Brain microvascular endothelial cell (primary cell): ENCODE measurements at regions not wholly inside any gene's neighbourhood (a gene's known extent, or its start where the extent isn't known, plus 50 kb on each side); places are given as distances from the start of the nearest gene placed in this dataset.

ENCODE experiments used
- DNase-seq: peaks from one replicate; pipeline ENCODE4 v3.0.0-alpha.2; 2020
- H3K27ac ChIP-seq: fragments of 250-450 bp; sonication (Bioruptor Pico); 2 replicates; pipeline ENCODE4 v1.5.1; 2020; ENCODE audit warnings: mild to moderate bottlenecking, moderate library complexity
- H3K27me3 ChIP-seq: fragments of 250-450 bp; sonication (Bioruptor Pico); replicated peaks from 2 replicates; pipeline ENCODE4 v1.5.1; 2020; ENCODE audit warnings: mild to moderate bottlenecking
- H3K36me3 ChIP-seq: fragments of 250-450 bp; sonication (Bioruptor Pico); replicated peaks from 2 replicates; pipeline ENCODE4 v1.5.1; 2020; ENCODE audit warnings: mild to moderate bottlenecking
- H3K4me3 ChIP-seq: 2 replicates; pipeline ENCODE4 v1.5.1; 2011; ENCODE audit warnings: low read depth, mild to moderate bottlenecking, control low read depth, low read length, moderate library complexity
- in situ Hi-C: cut with HindIII; loops from 2 replicates; pipeline ENCODE4 v1.10.0; 2017; ENCODE audit warnings: low sequenced_read_pairs, low pct_ligation_motif_present
- TF ChIP-seq, protein P1 (sequence below): IDR thresholded peaks from 2 replicates; pipeline ENCODE4 v1.5.1; 2011; ENCODE audit warnings: low read depth, mild to moderate bottlenecking, moderate library complexity, low read length, control low read depth, inconsistent platforms; ENCODE audit errors: missing control alignments

DNA sequence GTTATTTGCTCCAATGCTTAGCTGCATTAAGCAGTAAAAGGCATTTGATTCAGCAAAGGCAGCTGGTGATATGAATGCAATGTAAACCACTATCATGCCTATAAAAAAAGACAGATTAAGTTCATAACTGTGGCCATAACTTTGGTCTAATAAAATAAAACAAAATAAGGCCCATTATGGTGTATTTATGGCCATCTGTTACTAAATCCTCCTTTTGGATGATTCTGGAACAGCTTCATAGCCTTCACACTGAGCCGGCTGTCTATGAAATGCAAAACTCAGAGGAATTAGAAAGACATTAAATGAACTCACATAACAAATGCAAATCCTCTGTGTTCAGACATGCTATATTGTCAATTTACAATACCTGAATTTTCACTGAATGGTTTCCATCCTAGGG is 223.7 kb upstream of the FAT4 start:
- TF ChIP-seq, protein P1, sequence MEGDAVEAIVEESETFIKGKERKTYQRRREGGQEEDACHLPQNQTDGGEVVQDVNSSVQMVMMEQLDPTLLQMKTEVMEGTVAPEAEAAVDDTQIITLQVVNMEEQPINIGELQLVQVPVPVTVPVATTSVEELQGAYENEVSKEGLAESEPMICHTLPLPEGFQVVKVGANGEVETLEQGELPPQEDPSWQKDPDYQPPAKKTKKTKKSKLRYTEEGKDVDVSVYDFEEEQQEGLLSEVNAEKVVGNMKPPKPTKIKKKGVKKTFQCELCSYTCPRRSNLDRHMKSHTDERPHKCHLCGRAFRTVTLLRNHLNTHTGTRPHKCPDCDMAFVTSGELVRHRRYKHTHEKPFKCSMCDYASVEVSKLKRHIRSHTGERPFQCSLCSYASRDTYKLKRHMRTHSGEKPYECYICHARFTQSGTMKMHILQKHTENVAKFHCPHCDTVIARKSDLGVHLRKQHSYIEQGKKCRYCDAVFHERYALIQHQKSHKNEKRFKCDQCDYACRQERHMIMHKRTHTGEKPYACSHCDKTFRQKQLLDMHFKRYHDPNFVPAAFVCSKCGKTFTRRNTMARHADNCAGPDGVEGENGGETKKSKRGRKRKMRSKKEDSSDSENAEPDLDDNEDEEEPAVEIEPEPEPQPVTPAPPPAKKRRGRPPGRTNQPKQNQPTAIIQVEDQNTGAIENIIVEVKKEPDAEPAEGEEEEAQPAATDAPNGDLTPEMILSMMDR = no peak
- H3K27me3 ChIP-seq = no peaks in the 10 kb centered on the region
- H3K36me3 ChIP-seq = no peaks in the 10 kb centered on the region
- no peak for DNase-seq
- no peak overlapping the region for H3K4me3 ChIP-seq
- H3K27ac ChIP-seq = no peak overlapping the region
- in situ Hi-C loops = no loop called here

DNA sequence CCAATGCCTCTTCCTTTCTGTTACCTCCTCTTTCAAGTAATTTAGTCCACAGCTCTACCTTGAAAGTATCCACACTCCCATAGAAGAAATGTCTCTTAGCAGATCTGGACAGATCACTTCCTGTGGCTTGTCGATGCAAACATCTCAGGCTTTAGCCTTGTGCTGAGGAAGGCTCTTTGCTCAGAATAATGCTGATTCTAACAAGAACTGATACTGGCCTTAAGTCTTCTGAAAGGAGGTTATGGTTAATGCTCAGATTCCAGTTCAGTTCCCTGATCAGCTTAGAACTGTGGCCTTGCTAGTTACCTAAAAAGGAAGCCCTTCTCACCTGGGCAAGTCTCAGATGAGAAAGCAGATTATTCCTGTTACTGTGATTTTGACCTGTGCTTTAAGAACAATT is 230.1 kb upstream of the FAT4 start:
- Histone ChIP-seq H3K36me3 (no peaks in the 10 kb centered on the region), H3K27ac (no peak overlapping the region), H3K4me3 (no peak overlapping the region), H3K27me3 (no peaks in the 10 kb centered on the region)
- TF ChIP-seq, protein P1 = no peak
- in situ Hi-C loops = no loop called here
- no peak for DNase-seq

DNA sequence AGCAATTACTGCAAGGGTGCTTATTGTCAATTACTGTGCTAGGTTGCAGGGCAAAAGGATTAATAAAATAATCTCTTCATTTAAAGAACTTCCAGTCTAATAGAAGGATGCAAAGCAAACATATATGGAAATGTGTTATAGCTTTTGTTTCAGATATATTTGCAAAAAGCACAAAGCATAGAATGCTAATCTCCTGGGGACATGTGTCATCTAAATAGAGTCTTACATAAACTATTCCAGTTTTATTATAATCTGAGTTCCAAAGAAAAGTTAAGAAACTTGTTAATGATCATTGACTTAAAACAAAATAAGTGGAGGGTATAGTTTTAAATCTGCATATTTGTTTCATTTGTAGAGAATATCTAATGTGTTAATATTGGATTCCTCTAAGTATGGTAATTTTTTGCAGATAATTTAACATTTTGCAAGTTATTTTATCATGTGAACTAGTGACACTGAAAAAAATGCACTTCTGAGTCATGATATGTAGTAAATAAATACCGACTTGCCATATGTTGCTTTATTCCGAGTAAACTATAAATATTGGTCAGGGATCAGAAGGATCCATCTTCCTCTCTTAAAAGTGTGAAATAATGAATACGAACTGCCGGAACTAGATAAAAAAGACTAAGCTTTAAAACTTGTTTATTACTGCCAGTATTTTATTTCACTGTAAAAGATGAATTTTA is 231.9 kb upstream of the FAT4 start:
- DNase-seq = no peak
- Histone ChIP-seq H3K4me3 (no peak overlapping the region), H3K27me3 (no peaks in the 10 kb centered on the region), H3K27ac (no peak overlapping the region), H3K36me3 (no peaks in the 10 kb centered on the region)
- TF ChIP-seq, protein P1 = no peak
- in situ Hi-C loops = no loop called here

DNA sequence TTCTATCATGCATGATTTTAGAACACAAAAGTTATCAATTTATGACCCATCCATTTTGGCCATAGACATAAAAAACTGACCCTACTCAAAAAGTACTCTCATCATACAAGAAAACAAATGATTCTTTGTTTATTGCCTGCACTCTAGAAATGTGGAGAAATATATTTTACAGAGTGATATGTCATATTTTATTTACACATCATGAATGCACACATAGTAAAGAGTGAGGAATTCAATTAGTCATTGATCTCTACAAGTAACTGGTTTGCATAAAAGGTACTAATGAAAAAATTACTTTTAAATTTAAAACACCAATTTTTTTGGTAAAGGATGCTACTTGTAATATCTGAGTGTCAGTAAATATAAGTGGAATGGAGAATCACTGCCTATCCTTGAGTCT is 242.5 kb upstream of the FAT4 start:
- no peak for DNase-seq

DNA sequence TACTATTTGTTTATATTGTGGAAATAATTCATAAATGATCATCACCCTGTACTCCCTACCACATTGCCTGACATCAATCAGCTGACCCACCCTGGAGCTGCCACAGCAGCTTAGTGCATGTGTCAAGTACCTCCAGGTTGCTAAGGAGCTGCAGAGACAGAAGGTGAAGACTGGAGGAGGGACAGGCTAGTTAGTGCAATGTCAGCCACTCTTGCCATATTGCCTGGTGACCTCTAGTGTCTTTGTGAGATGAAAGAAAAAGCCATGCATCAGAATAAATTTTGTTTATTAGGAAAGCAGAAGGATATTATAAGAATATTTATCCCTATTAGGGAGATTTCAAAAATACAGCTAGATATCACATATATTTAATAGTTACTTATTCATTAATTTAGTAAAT is 243.9 kb upstream of the FAT4 start:
- no peak overlapping the region for H3K4me3 ChIP-seq
- TF ChIP-seq, protein P1 = no peak
- in situ Hi-C loops = no loop called here
- H3K36me3 ChIP-seq = no peaks in the 10 kb centered on the region
- H3K27me3 ChIP-seq = no peaks in the 10 kb centered on the region
- no peak overlapping the region for H3K27ac ChIP-seq
- DNase-seq = no peak

More for the DNA sequence above, 242.5 kb upstream of the FAT4 start:
- Histone ChIP-seq H3K36me3 (no peaks in the 10 kb centered on the region), H3K4me3 (no peak overlapping the region), H3K27me3 (no peaks in the 10 kb centered on the region), H3K27ac (no peak overlapping the region)
- in situ Hi-C loops = no loop called here
- TF ChIP-seq, protein P1 = no peak
